K562 (cell line): ENCODE measurements at regions not wholly inside any gene's neighbourhood (a gene's known extent, or its start where the extent isn't known, plus 50 kb on each side); places are given as distances from the start of the nearest gene placed in this dataset.

ENCODE experiments used
- ATAC-seq: fragments of 200-7000 bp; cut with Tn5 transposase; 3 replicates; pipeline ENCODE4 v1.9.1; 2020; ENCODE audit warnings: moderate library complexity
- BruUV-seq: library from RNA; stranded (reverse); fragments of 400-500 nt; replicated peaks from 2 replicates; lab custom pipeline; 2021; lab: Mats Ljungman, UMichigan
- CTCF ChIA-PET: fragments of 300-600 bp; formaldehyde crosslinking; extraction: SDS; loops from one replicate; lab custom pipeline; 2021; ENCODE audit warnings: low intra/inter-chr PET ratio; lab: Yijun Ruan, JAX
- POLR2A ChIA-PET: fragments of 300-600, 350-650 bp; sonication (Branson Sonifier 250); formaldehyde crosslinking; extraction: SDS; loops from one replicate; lab custom pipeline; 2021; ENCODE audit warnings: antibody characterized with exemption, inconsistent platforms; lab: Yijun Ruan, JAX
- DNase-seq, 4 experiments: peaks; one replicate each; pipeline versions ENCODE4 v3.0.0 to v3.0.0-alpha.2; 2011 to 2018; ENCODE audit warnings: low spot score in 3 of 4, mixed read lengths in 3 of 4; ENCODE audit errors: extremely low read depth in 1 of 4
- FAIRE-seq: peaks from 2 replicates; lab custom pipeline; 2011; peaks lifted over from hg19 to GRCh38; lab: Jason Lieb, UNC
- H2AFZ ChIP-seq: 2 replicates; pipeline ENCODE4 v1.6.0; 2011; ENCODE audit warnings: low read depth, low read length, control low read depth, inconsistent platforms
- H3K27ac ChIP-seq: fragments of 200-600 bp; 3 replicates; pipeline ENCODE4 v1.8.0; 2011; ENCODE audit warnings: low read depth, mild to moderate bottlenecking, control low read depth, inconsistent platforms, low read length, moderate library complexity, mixed read lengths; ENCODE audit errors: extremely low read depth
- H3K27me3 ChIP-seq, 2 experiments: fragments of 300-600 bp in 1 of 2; 2 replicates in 1 of 2; 3 replicates in 1 of 2; pipeline versions ENCODE4 v1.6.0 to v1.8.0; 2011; ENCODE audit warnings: inconsistent platforms in 2 of 2, low read length in 2 of 2, mild to moderate bottlenecking in 1 of 2, mixed read lengths in 1 of 2, moderate library complexity in 1 of 2; ENCODE audit not compliant: control insufficient read depth in 2 of 2, insufficient read depth in 2 of 2
- H3K36me3 ChIP-seq: fragments of 300-600 bp; 3 replicates; pipeline ENCODE4 v1.8.0; 2011; ENCODE audit warnings: mild to moderate bottlenecking, low read length, inconsistent platforms; ENCODE audit not compliant: control insufficient read depth, insufficient read depth
- H3K4me1 ChIP-seq, 2 experiments: fragments of 200-600 bp in 1 of 2; replicated peaks in 1 of 2; 2 replicates in 1 of 2; 3 replicates in 1 of 2; pipeline versions ENCODE4 v1.5.1 to v1.8.0; 2011; ENCODE audit warnings: inconsistent platforms in 2 of 2, low read length in 2 of 2, mild to moderate bottlenecking in 1 of 2, mixed read lengths in 1 of 2, moderate library complexity in 1 of 2; ENCODE audit not compliant: control insufficient read depth in 2 of 2, insufficient read depth in 2 of 2
- H3K4me2 ChIP-seq: 2 replicates; pipeline ENCODE4 v1.6.1; 2011; ENCODE audit warnings: low read length, control low read depth, inconsistent platforms, mixed read lengths; ENCODE audit not compliant: insufficient read depth
- H3K4me3 ChIP-seq: fragments of 200-600 bp; sonication (generic), shearing (Covaris generic); 2 replicates; pipeline ENCODE4 v1.5.1; 2016; ENCODE audit warnings: control low read depth, inconsistent platforms
- H3K79me2 ChIP-seq: fragments of 200-600 bp; 3 replicates; pipeline ENCODE4 v1.8.0; 2011; ENCODE audit warnings: low read length, inconsistent platforms; ENCODE audit not compliant: control insufficient read depth, insufficient read depth
- H3K9ac ChIP-seq, 2 experiments: 2 replicates each; pipeline versions ENCODE4 v1.6.0 to v1.6.1; 2011; ENCODE audit warnings: low read depth in 2 of 2, low read length in 2 of 2, control low read depth in 1 of 2, inconsistent platforms in 1 of 2, mild to moderate bottlenecking in 1 of 2, mixed read lengths in 1 of 2; ENCODE audit not compliant: insufficient read depth in 1 of 2
- H3K9me1 ChIP-seq: one replicate; pipeline ENCODE4 v1.6.0; 2011; ENCODE audit warnings: inconsistent platforms, mild to moderate bottlenecking, low read length, moderate library complexity; ENCODE audit not compliant: control insufficient read depth, insufficient read depth
- H3K9me3 ChIP-seq: replicated peaks from 2 replicates; pipeline ENCODE4 v1.5.1; 2011; ENCODE audit warnings: low read depth, low read length, inconsistent platforms; ENCODE audit not compliant: control insufficient read depth, insufficient read depth
- H4K20me1 ChIP-seq: replicated peaks from 2 replicates; pipeline ENCODE4 v1.6.1; 2011; ENCODE audit warnings: low read length, inconsistent platforms, mixed read lengths; ENCODE audit not compliant: control insufficient read depth, insufficient read depth
- CTBP1 ChIP-seq: fragments of 450-650 bp; IDR thresholded peaks from 2 replicates; pipeline ENCODE4 v1.6.1; 2016; ENCODE audit warnings: borderline replicate concordance
- EZH2 ChIP-seq: IDR thresholded peaks from 2 replicates; pipeline ENCODE4 v1.6.1; 2012; ENCODE audit warnings: low read depth, mild to moderate bottlenecking, inconsistent platforms, low read length, borderline replicate concordance
- FOXA1 ChIP-seq: fragments of 450-650 bp; IDR thresholded peaks from 2 replicates; pipeline ENCODE4 v1.6.1; 2016; ENCODE audit warnings: mild to moderate bottlenecking, borderline replicate concordance
- MED1 ChIP-seq: sonication (generic); formaldehyde crosslinking; IDR thresholded peaks from 2 replicates; pipeline ENCODE4 v1.8.1; 2023; ENCODE audit warnings: missing genetic modification reagents, borderline replicate concordance
- NELFE ChIP-seq: IDR thresholded peaks from 2 replicates; pipeline ENCODE4 v1.6.1; 2011; ENCODE audit warnings: mild to moderate bottlenecking; ENCODE audit not compliant: insufficient read depth, insufficient read length
- USF1 ChIP-seq: sonication (generic); formaldehyde crosslinking; IDR thresholded peaks from 2 replicates; pipeline ENCODE4 v1.9.0; 2022; ENCODE audit warnings: mild to moderate bottlenecking, missing genetic modification reagents
- ZBTB12 ChIP-seq: fragments of 250-450 bp; sonication (Bioruptor Pico); IDR thresholded peaks from 2 replicates; pipeline ENCODE4 v1.4.0; 2020
- ZNF354B ChIP-seq: fragments of 250-450 bp; sonication (Bioruptor Pico); IDR thresholded peaks from 2 replicates; pipeline ENCODE4 v1.4.0; 2020
- WGBS: fragments of 100-300 bp; shearing (Covaris generic); methylation state at CpG from one replicate; pipeline ENCODE4 v1.1.6; 2016; ENCODE audit warnings: low coverage, mixed read lengths; ENCODE audit not compliant: insufficient coverage; ENCODE audit errors: missing lambda C conversion rate; 5-methylcytosine and 5-hydroxymethylcytosine counted together
- in situ Hi-C: fragments of 300-500 bp; cut with MboI; formaldehyde crosslinking; loops from 4 replicates; pipeline ENCODE4 v1.15.0; 2018; ENCODE audit warnings: inconsistent platforms, mixed read lengths
- intact Hi-C: fragments of 100-400 bp; cut with micrococcal nuclease; formaldehyde crosslinking; loops from 2 replicates; pipeline ENCODE4 v1.14.2; 2022

- H3K9me1 ChIP-seq: no peaks in the 10 kb centered on the region
- no peaks in the 10 kb centered on the region for H3K4me1 ChIP-seq
- H3K27ac ChIP-seq: no peak overlapping the region
- BruUV-seq: no TSS peak
- no peak overlapping the region for H3K4me2 ChIP-seq
- ChIA-PET CTCF (no interaction called here), POLR2A (no interaction called here)
- FAIRE-seq (no peak), ATAC-seq (no peak), DNase-seq (no peak)
- no peaks in the 10 kb centered on the region for H3K79me2 ChIP-seq
- H3K4me3 ChIP-seq: no peak overlapping the region
- TF ChIP-seq CTBP1 (no peak), NELFE (no peak), USF1 (no peak), MED1 (CRISPR knock-in tag) (no peak), ZNF354B (CRISPR knock-in tag) (no peak), FOXA1 (no peak), ZBTB12 (CRISPR knock-in tag) (no peak), EZH2 (no peak)
- 0% methylated on average over 3 of the region's 3 CpGs for WGBS
- no peak overlapping the region for H3K9ac ChIP-seq
- H3K9me3 ChIP-seq: no peaks in the 10 kb centered on the region
- H3K27me3 ChIP-seq: no peaks in the 10 kb centered on the region
- no peaks in the 10 kb centered on the region for H3K36me3 ChIP-seq
- intact Hi-C loops: no loop called here
- H2AFZ ChIP-seq: no peak overlapping the region
- in situ Hi-C loops: no loop called here
- no peaks in the 10 kb centered on the region for H4K20me1 ChIP-seq
Observed at GRCh38 chr10:58932126-58932525, 244.3 kb upstream of the PHYHIPL start.
